K562 (cell line): ENCODE measurements at regions not wholly inside any gene's neighbourhood (a gene's known extent, or its start where the extent isn't known, plus 50 kb on each side); places are given as distances from the start of the nearest gene placed in this dataset.

ENCODE experiments used
- ATAC-seq: fragments of 200-7000 bp; cut with Tn5 transposase; 3 replicates; pipeline ENCODE4 v1.9.1; 2020; ENCODE audit warnings: moderate library complexity
- BruUV-seq: library from RNA; stranded (reverse); fragments of 400-500 nt; replicated peaks from 2 replicates; lab custom pipeline; 2021; lab: Mats Ljungman, UMichigan
- CTCF ChIA-PET: fragments of 300-600 bp; formaldehyde crosslinking; extraction: SDS; loops from one replicate; lab custom pipeline; 2021; ENCODE audit warnings: low intra/inter-chr PET ratio; lab: Yijun Ruan, JAX
- POLR2A ChIA-PET: fragments of 300-600, 350-650 bp; sonication (Branson Sonifier 250); formaldehyde crosslinking; extraction: SDS; loops from one replicate; lab custom pipeline; 2021; ENCODE audit warnings: antibody characterized with exemption, inconsistent platforms; lab: Yijun Ruan, JAX
- DNase-seq, 4 experiments: peaks; one replicate each; pipeline versions ENCODE4 v3.0.0 to v3.0.0-alpha.2; 2011 to 2018; ENCODE audit warnings: low spot score in 3 of 4, mixed read lengths in 3 of 4; ENCODE audit errors: extremely low read depth in 1 of 4
- FAIRE-seq: peaks from 2 replicates; lab custom pipeline; 2011; peaks lifted over from hg19 to GRCh38; lab: Jason Lieb, UNC
- H2AFZ ChIP-seq: 2 replicates; pipeline ENCODE4 v1.6.0; 2011; ENCODE audit warnings: low read depth, low read length, control low read depth, inconsistent platforms
- H3K27ac ChIP-seq: fragments of 200-600 bp; 3 replicates; pipeline ENCODE4 v1.8.0; 2011; ENCODE audit warnings: low read depth, mild to moderate bottlenecking, control low read depth, inconsistent platforms, low read length, moderate library complexity, mixed read lengths; ENCODE audit errors: extremely low read depth
- H3K27me3 ChIP-seq, 2 experiments: fragments of 300-600 bp in 1 of 2; 2 replicates in 1 of 2; 3 replicates in 1 of 2; pipeline versions ENCODE4 v1.6.0 to v1.8.0; 2011; ENCODE audit warnings: inconsistent platforms in 2 of 2, low read length in 2 of 2, mild to moderate bottlenecking in 1 of 2, mixed read lengths in 1 of 2, moderate library complexity in 1 of 2; ENCODE audit not compliant: control insufficient read depth in 2 of 2, insufficient read depth in 2 of 2
- H3K36me3 ChIP-seq: fragments of 300-600 bp; 3 replicates; pipeline ENCODE4 v1.8.0; 2011; ENCODE audit warnings: mild to moderate bottlenecking, low read length, inconsistent platforms; ENCODE audit not compliant: control insufficient read depth, insufficient read depth
- H3K4me1 ChIP-seq, 2 experiments: fragments of 200-600 bp in 1 of 2; replicated peaks in 1 of 2; 2 replicates in 1 of 2; 3 replicates in 1 of 2; pipeline versions ENCODE4 v1.5.1 to v1.8.0; 2011; ENCODE audit warnings: inconsistent platforms in 2 of 2, low read length in 2 of 2, mild to moderate bottlenecking in 1 of 2, mixed read lengths in 1 of 2, moderate library complexity in 1 of 2; ENCODE audit not compliant: control insufficient read depth in 2 of 2, insufficient read depth in 2 of 2
- H3K4me2 ChIP-seq: 2 replicates; pipeline ENCODE4 v1.6.1; 2011; ENCODE audit warnings: low read length, control low read depth, inconsistent platforms, mixed read lengths; ENCODE audit not compliant: insufficient read depth
- H3K4me3 ChIP-seq: fragments of 200-600 bp; sonication (generic), shearing (Covaris generic); 2 replicates; pipeline ENCODE4 v1.5.1; 2016; ENCODE audit warnings: control low read depth, inconsistent platforms
- H3K79me2 ChIP-seq: fragments of 200-600 bp; 3 replicates; pipeline ENCODE4 v1.8.0; 2011; ENCODE audit warnings: low read length, inconsistent platforms; ENCODE audit not compliant: control insufficient read depth, insufficient read depth
- H3K9ac ChIP-seq, 2 experiments: 2 replicates each; pipeline versions ENCODE4 v1.6.0 to v1.6.1; 2011; ENCODE audit warnings: low read depth in 2 of 2, low read length in 2 of 2, control low read depth in 1 of 2, inconsistent platforms in 1 of 2, mild to moderate bottlenecking in 1 of 2, mixed read lengths in 1 of 2; ENCODE audit not compliant: insufficient read depth in 1 of 2
- H3K9me1 ChIP-seq: one replicate; pipeline ENCODE4 v1.6.0; 2011; ENCODE audit warnings: inconsistent platforms, mild to moderate bottlenecking, low read length, moderate library complexity; ENCODE audit not compliant: control insufficient read depth, insufficient read depth
- H3K9me3 ChIP-seq: replicated peaks from 2 replicates; pipeline ENCODE4 v1.5.1; 2011; ENCODE audit warnings: low read depth, low read length, inconsistent platforms; ENCODE audit not compliant: control insufficient read depth, insufficient read depth
- H4K20me1 ChIP-seq: replicated peaks from 2 replicates; pipeline ENCODE4 v1.6.1; 2011; ENCODE audit warnings: low read length, inconsistent platforms, mixed read lengths; ENCODE audit not compliant: control insufficient read depth, insufficient read depth
- FOSL1 ChIP-seq: fragments of 200-800 bp; sonication (Bioruptor generic); conservative IDR thresholded peaks from 2 replicates; pipeline ENCODE4 v1.6.1; 2016; ENCODE audit warnings: missing genetic modification characterization, missing compliant biosample characterization
- JUNB ChIP-seq: fragments of 450-650 bp; formaldehyde crosslinking; conservative IDR thresholded peaks from 2 replicates; pipeline ENCODE4 v1.4.0; 2020; ENCODE audit warnings: mild to moderate bottlenecking
- NFIC ChIP-seq: fragments of 450-650 bp; IDR thresholded peaks from 2 replicates; pipeline ENCODE4 v1.6.1; 2017; ENCODE audit warnings: mild to moderate bottlenecking, inconsistent platforms
- POLR3A ChIP-seq: IDR thresholded peaks from 2 replicates; pipeline ENCODE4 v1.6.1; 2011; ENCODE audit warnings: borderline replicate concordance, mild to moderate bottlenecking, moderate library complexity; ENCODE audit not compliant: insufficient read length, insufficient read depth; ENCODE audit errors: extremely low read depth
- PTTG1 ChIP-seq: fragments of 450-650 bp; IDR thresholded peaks from 2 replicates; pipeline ENCODE4 v1.6.1; 2016; ENCODE audit warnings: low read depth, mild to moderate bottlenecking, missing genetic modification characterization, missing compliant biosample characterization
- RB1 ChIP-seq: fragments of 450-650 bp; IDR thresholded peaks from 2 replicates; pipeline ENCODE4 v1.6.1; 2017; ENCODE audit warnings: low read depth, mild to moderate bottlenecking
- STAT5B ChIP-seq: fragments of 250-450 bp; sonication (Bioruptor Pico); IDR thresholded peaks from 2 replicates; pipeline ENCODE4 v1.8.0; 2021; ENCODE audit warnings: mild to moderate bottlenecking, inconsistent platforms
- SUPT5H ChIP-seq: fragments of 450-650 bp; IDR thresholded peaks from 2 replicates; pipeline ENCODE4 v1.6.1; 2016
- TBL1XR1 ChIP-seq, 2 experiments: IDR thresholded peaks; 2 replicates each; pipeline ENCODE4 v1.6.1; 2012; ENCODE audit warnings: improper control_type of control experiment in 2 of 2, low read length in 2 of 2, mild to moderate bottlenecking in 1 of 2
- USF2 ChIP-seq: sonication (generic); formaldehyde crosslinking; IDR thresholded peaks from 2 replicates; pipeline ENCODE4 v1.5.0; 2020; ENCODE audit warnings: missing genetic modification reagents
- ZNF143 ChIP-seq: sonication (generic); formaldehyde crosslinking; IDR thresholded peaks from 2 replicates; pipeline ENCODE4 v1.9.0; 2022; ENCODE audit warnings: mild to moderate bottlenecking, missing genetic modification reagents
- ZNF589 ChIP-seq: fragments of 200-800 bp; sonication (Bioruptor generic); IDR thresholded peaks from 2 replicates; pipeline ENCODE4 v1.6.1; 2016; ENCODE audit warnings: low read depth, missing genetic modification characterization, missing compliant biosample characterization
- WGBS: fragments of 100-300 bp; shearing (Covaris generic); methylation state at CpG from one replicate; pipeline ENCODE4 v1.1.6; 2016; ENCODE audit warnings: low coverage, mixed read lengths; ENCODE audit not compliant: insufficient coverage; ENCODE audit errors: missing lambda C conversion rate; 5-methylcytosine and 5-hydroxymethylcytosine counted together
- in situ Hi-C: fragments of 300-500 bp; cut with MboI; formaldehyde crosslinking; loops from 4 replicates; pipeline ENCODE4 v1.15.0; 2018; ENCODE audit warnings: inconsistent platforms, mixed read lengths
- intact Hi-C: fragments of 100-400 bp; cut with micrococcal nuclease; formaldehyde crosslinking; loops from 2 replicates; pipeline ENCODE4 v1.14.2; 2022
- TF ChIP-seq, protein P1 (sequence below): sonication (generic); formaldehyde crosslinking; IDR thresholded peaks from 2 replicates; pipeline ENCODE4 v1.8.1; 2023; ENCODE audit warnings: missing genetic modification reagents, mild to moderate bottlenecking, borderline replicate concordance
- TF ChIP-seq, protein P2 (sequence below): sonication (generic); formaldehyde crosslinking; IDR thresholded peaks from 2 replicates; pipeline ENCODE4 v1.8.1; 2023; ENCODE audit warnings: mild to moderate bottlenecking, missing genetic modification reagents
- TF ChIP-seq, protein P3 (sequence below): sonication (generic); formaldehyde crosslinking; IDR thresholded peaks from 2 replicates; pipeline ENCODE4 v1.4.0; 2020; ENCODE audit warnings: mild to moderate bottlenecking, missing genetic modification reagents

DNA sequence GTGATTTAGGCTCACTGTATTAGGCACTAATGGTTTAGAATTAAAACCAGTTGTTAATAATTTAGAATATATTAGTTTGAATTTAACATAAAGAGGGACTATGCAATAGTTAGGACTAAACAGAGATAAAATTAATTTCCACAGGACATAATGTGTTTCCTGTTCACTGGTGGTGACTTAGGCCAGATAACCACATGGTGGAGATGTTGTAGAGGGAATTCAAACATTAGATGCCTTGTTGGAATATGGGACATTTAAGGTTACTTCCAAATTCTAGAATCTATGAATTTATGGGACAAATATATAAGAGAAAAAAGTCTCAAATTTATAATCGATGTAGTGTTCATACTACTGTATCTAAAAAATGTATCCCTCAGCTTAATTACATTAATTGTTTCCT is 615.5 kb upstream of the KLHL1 start:
- no peak for ATAC-seq
- H3K79me2 ChIP-seq = no peaks in the 10 kb centered on the region
- H3K36me3 ChIP-seq = no peaks in the 10 kb centered on the region
- no peak overlapping the region for H3K4me2 ChIP-seq
- H3K4me3 ChIP-seq = no peak overlapping the region
- in situ Hi-C loops = no loop called here
- H3K27ac ChIP-seq = no peak overlapping the region
- intact Hi-C loops = no loop called here
- H3K9me1 ChIP-seq = no peaks in the 10 kb centered on the region
- ChIA-PET CTCF (no interaction called here), POLR2A (no interaction called here)
- no peak for DNase-seq
- no peaks in the 10 kb centered on the region for H3K9me3 ChIP-seq
- H3K4me1 ChIP-seq = no peaks in the 10 kb centered on the region
- no peak overlapping the region for H3K9ac ChIP-seq
- no peaks in the 10 kb centered on the region for H4K20me1 ChIP-seq
- WGBS = 0% methylated on average over 1 of the region's 1 CpG
- no TSS peak for BruUV-seq
- FAIRE-seq = no peak
- no peak overlapping the region for H2AFZ ChIP-seq
- H3K27me3 ChIP-seq = no peaks in the 10 kb centered on the region
- no peak for TF ChIP-seq TBL1XR1 (IDR thresholded peaks at IDR 0.05; ENCODE audit: low read length in 2 of 2)
- TF ChIP-seq, protein P1, sequence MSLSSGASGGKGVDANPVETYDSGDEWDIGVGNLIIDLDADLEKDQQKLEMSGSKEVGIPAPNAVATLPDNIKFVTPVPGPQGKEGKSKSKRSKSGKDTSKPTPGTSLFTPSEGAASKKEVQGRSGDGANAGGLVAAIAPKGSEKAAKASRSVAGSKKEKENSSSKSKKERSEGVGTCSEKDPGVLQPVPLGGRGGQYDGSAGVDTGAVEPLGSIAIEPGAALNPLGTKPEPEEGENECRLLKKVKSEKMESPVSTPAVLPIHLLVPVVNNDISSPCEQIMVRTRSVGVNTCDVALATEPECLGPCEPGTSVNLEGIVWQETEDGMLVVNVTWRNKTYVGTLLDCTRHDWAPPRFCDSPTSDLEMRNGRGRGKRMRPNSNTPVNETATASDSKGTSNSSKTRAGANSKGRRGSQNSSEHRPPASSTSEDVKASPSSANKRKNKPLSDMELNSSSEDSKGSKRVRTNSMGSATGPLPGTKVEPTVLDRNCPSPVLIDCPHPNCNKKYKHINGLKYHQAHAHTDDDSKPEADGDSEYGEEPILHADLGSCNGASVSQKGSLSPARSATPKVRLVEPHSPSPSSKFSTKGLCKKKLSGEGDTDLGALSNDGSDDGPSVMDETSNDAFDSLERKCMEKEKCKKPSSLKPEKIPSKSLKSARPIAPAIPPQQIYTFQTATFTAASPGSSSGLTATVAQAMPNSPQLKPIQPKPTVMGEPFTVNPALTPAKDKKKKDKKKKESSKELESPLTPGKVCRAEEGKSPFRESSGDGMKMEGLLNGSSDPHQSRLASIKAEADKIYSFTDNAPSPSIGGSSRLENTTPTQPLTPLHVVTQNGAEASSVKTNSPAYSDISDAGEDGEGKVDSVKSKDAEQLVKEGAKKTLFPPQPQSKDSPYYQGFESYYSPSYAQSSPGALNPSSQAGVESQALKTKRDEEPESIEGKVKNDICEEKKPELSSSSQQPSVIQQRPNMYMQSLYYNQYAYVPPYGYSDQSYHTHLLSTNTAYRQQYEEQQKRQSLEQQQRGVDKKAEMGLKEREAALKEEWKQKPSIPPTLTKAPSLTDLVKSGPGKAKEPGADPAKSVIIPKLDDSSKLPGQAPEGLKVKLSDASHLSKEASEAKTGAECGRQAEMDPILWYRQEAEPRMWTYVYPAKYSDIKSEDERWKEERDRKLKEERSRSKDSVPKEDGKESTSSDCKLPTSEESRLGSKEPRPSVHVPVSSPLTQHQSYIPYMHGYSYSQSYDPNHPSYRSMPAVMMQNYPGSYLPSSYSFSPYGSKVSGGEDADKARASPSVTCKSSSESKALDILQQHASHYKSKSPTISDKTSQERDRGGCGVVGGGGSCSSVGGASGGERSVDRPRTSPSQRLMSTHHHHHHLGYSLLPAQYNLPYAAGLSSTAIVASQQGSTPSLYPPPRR (CRISPR knock-in tag) = no peak
- TF ChIP-seq ZNF143 = no peak
- TF ChIP-seq, protein P2, sequence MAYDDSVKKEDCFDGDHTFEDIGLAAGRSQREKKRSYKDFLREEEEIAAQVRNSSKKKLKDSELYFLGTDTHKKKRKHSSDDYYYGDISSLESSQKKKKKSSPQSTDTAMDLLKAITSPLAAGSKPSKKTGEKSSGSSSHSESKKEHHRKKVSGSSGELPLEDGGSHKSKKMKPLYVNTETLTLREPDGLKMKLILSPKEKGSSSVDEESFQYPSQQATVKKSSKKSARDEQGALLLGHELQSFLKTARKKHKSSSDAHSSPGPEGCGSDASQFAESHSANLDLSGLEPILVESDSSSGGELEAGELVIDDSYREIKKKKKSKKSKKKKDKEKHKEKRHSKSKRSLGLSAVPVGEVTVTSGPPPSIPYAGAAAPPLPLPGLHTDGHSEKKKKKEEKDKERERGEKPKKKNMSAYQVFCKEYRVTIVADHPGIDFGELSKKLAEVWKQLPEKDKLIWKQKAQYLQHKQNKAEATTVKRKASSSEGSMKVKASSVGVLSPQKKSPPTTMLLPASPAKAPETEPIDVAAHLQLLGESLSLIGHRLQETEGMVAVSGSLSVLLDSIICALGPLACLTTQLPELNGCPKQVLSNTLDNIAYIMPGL = no peak
- no peak for TF ChIP-seq STAT5B
- no peak for TF ChIP-seq SUPT5H
- no peak for TF ChIP-seq POLR3A
- TF ChIP-seq, protein P3, sequence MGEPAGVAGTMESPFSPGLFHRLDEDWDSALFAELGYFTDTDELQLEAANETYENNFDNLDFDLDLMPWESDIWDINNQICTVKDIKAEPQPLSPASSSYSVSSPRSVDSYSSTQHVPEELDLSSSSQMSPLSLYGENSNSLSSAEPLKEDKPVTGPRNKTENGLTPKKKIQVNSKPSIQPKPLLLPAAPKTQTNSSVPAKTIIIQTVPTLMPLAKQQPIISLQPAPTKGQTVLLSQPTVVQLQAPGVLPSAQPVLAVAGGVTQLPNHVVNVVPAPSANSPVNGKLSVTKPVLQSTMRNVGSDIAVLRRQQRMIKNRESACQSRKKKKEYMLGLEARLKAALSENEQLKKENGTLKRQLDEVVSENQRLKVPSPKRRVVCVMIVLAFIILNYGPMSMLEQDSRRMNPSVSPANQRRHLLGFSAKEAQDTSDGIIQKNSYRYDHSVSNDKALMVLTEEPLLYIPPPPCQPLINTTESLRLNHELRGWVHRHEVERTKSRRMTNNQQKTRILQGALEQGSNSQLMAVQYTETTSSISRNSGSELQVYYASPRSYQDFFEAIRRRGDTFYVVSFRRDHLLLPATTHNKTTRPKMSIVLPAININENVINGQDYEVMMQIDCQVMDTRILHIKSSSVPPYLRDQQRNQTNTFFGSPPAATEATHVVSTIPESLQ (CRISPR knock-in tag) = no peak
- no peak for TF ChIP-seq PTTG1 (tag)
- no peak for TF ChIP-seq ZNF589
- TF ChIP-seq USF2 (CRISPR knock-in tag) = no peak
- TF ChIP-seq NFIC = no peak
- no peak for TF ChIP-seq FOSL1 (tag)
- TF ChIP-seq JUNB (CRISPR knock-in tag) = no peak
- TF ChIP-seq RB1 = no peak
